T-cell (primary cell): ENCODE measurements at regions not wholly inside any gene's neighbourhood (a gene's known extent, or its start where the extent isn't known, plus 50 kb on each side); places are given as distances from the start of the nearest gene placed in this dataset.
"Not testable (repeated sequence)": the region's sequence is repeated elsewhere in the genome, so short reads cannot be mapped to it uniquely, and the experiment has no call there.

Experiments
- ATAC-seq, 4 experiments: fragments of 200-7000 bp in 3 of 4; fragments of 150-1000 bp in 1 of 4; cut with Tn5 transposase; replicated peaks in 1 of 4; 1 replicate in 3 of 4; 2 replicates in 1 of 4; pipeline ENCODE4 v1.10.0; 2021; ENCODE audit warnings: moderate library complexity in 3 of 4, mild to moderate bottlenecking in 2 of 4, moderate number of reproducible peaks in 1 of 4
- CTCF ChIA-PET, 2 donors: fragments of 300-600 bp; sonication (Branson Sonifier 250); formaldehyde crosslinking; loops; one replicate each; lab custom pipeline; 2022; ENCODE audit warnings: antibody characterized with exemption in 2 of 2; lab: Charles Lee
- POLR2A ChIA-PET, 2 donors: fragments of 300-600 bp; sonication (Branson Sonifier 250); formaldehyde crosslinking; loops; one replicate each; lab custom pipeline; 2022; ENCODE audit warnings: antibody characterized with exemption in 2 of 2; lab: Charles Lee
- DNase-seq, 35 experiments: peaks; one replicate each; pipeline versions ENCODE4 v3.0.0 to v3.0.0-alpha.2; 2013 to 2023
- H3K27ac ChIP-seq: one replicate; pipeline ENCODE4 v1.5.1; 2013; ENCODE audit warnings: low read length
- H3K27me3 ChIP-seq, 2 experiments: replicated peaks in 1 of 2; 1 replicate in 1 of 2; 2 replicates in 1 of 2; pipeline versions ENCODE4 v1.6.1 to v1.7.0; 2013; ENCODE audit warnings: low read length in 1 of 2, mixed read lengths in 1 of 2; ENCODE audit not compliant: control insufficient read depth in 2 of 2, insufficient read depth in 2 of 2; ENCODE audit errors: extremely low read depth in 1 of 2
- H3K36me3 ChIP-seq, 2 donors: 1 replicate in 1 of 2; 2 replicates in 1 of 2; pipeline versions ENCODE4 v1.6.1 to v1.7.0; 2013; ENCODE audit warnings: low read length in 1 of 2; ENCODE audit not compliant: control insufficient read depth in 2 of 2, insufficient read depth in 1 of 2; ENCODE audit errors: extremely low read depth in 1 of 2
- H3K4me1 ChIP-seq, 2 experiments: 1 replicate in 1 of 2; 2 replicates in 1 of 2; pipeline versions ENCODE4 v1.6.1 to v1.7.0; 2013; ENCODE audit warnings: low read length in 2 of 2, mixed read lengths in 1 of 2; ENCODE audit not compliant: insufficient read depth in 2 of 2, control insufficient read depth in 1 of 2; ENCODE audit errors: extremely low read depth in 1 of 2
- H3K4me3 ChIP-seq, 2 donors: 1 replicate in 1 of 2; 2 replicates in 1 of 2; pipeline versions ENCODE4 v1.5.1 to v1.7.0; 2013; ENCODE audit warnings: mild to moderate bottlenecking in 2 of 2, low read length in 1 of 2, moderate library complexity in 1 of 2; ENCODE audit not compliant: control insufficient read depth in 1 of 2; ENCODE audit errors: extremely low read depth in 1 of 2
- H3K9me3 ChIP-seq: 2 replicates; pipeline ENCODE4 v1.7.0; 2013
- H3K27ac Mint-ChIP-seq, 2 donors: one replicate each; pipeline ENCODE4 v1.8.0; 2020 to 2021; ENCODE audit warnings: mild to moderate bottlenecking in 2 of 2, mixed read lengths in 2 of 2
- H3K27me3 Mint-ChIP-seq, 2 donors: one replicate each; pipeline ENCODE4 v1.8.0; 2021 to 2022; ENCODE audit warnings: mixed read lengths in 2 of 2
- H3K36me3 Mint-ChIP-seq: one replicate; pipeline ENCODE4 v1.8.0; 2021; ENCODE audit warnings: mixed read lengths
- H3K4me1 Mint-ChIP-seq, 3 donors: one replicate each; pipeline ENCODE4 v1.8.0; 2020 to 2022; ENCODE audit warnings: mixed read lengths in 3 of 3, mild to moderate bottlenecking in 1 of 3
- H3K4me3 Mint-ChIP-seq, 3 donors: one replicate each; pipeline ENCODE4 v1.8.0; 2020 to 2022; ENCODE audit warnings: mild to moderate bottlenecking in 3 of 3, mixed read lengths in 3 of 3, moderate library complexity in 3 of 3
- H3K9me3 Mint-ChIP-seq, 3 donors: one replicate each; pipeline ENCODE4 v1.8.0; 2020 to 2022; ENCODE audit warnings: mixed read lengths in 3 of 3
- WGBS: methylation state at CpG from one replicate; pipeline ENCODE4 v1.1.5; 2013; ENCODE audit warnings: missing lambda C conversion rate; ENCODE audit not compliant: insufficient coverage; 5-methylcytosine and 5-hydroxymethylcytosine counted together

DNA sequence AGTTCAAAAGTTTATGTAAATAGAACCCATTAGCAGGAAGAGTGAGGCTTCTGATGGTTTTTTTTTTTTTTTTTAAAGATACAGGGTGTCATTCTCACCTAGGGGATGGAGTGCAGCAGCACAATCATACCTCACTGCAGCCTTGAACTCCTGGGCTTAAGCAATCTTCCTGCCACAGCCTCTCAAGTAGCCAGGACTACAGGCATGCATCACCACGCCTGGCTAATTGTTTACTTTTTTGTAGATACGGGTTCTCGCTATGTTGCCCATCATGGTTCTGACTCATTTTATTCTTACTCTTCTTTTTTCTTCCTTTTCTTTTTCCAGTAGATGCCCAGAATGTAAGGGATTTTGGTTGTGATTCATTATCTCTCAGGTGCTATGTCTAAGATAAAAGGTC is 201.1 kb downstream of the NNT start:
- H3K4me3 ChIP-seq, result no peak overlapping the region
- H3K36me3 ChIP-seq, result no peaks in the 10 kb centered on the region
- no peaks in the 10 kb centered on the region for H3K27me3 Mint-ChIP-seq
- H3K4me1 Mint-ChIP-seq, result no peaks in the 10 kb centered on the region
- WGBS, result no CpG with 5 or more reads among the region's 3 CpGs
- H3K9me3 ChIP-seq, result no peaks in the 10 kb centered on the region
- ATAC-seq, result no peak
- no peak overlapping the region for H3K27ac ChIP-seq
- H3K4me3 Mint-ChIP-seq, result no peak overlapping the region
- H3K27me3 ChIP-seq, result no peaks in the 10 kb centered on the region
- H3K36me3 Mint-ChIP-seq, result no peaks in the 10 kb centered on the region
- no peaks in the 10 kb centered on the region for H3K4me1 ChIP-seq
- DNase-seq, result no peak
- peaks cover 3 to 10% (median 6%) of the 10 kb centered on the region in 3 donors for H3K9me3 Mint-ChIP-seq
- ChIA-PET POLR2A (no interaction called here), CTCF (no interaction called here)
- H3K27ac Mint-ChIP-seq, result no peak overlapping the region

DNA sequence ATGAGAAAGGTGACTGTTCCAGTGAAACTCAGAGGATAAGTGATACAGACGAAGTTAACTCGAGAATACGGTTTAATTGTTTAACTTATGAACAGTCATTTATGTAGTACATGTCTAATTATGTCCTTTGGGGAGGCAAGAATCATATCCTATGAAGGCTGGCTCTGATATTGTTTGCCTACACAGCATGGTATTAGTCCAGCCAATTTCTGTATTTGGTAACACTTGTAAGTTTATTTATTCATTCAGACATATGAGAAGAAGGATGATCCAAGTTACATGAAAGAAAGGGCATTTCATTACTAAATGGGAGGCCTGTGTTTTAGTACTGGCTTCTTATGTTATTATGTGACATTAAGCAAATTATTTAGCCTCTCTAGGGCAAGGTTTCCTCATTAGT is 199.7 kb downstream of the NNT start:
- CTCF ChIA-PET, result no interaction called here
- no CpG with 5 or more reads among the region's 3 CpGs for WGBS
- H3K27me3 ChIP-seq, result no peaks in the 10 kb centered on the region
- H3K9me3 Mint-ChIP-seq, result peaks cover under 1 to 6% (median 4%) of the 10 kb centered on the region in 3 donors
- H3K36me3 ChIP-seq, result no peaks in the 10 kb centered on the region
- H3K27ac Mint-ChIP-seq, result no peak overlapping the region
- H3K4me1 ChIP-seq, result no peaks in the 10 kb centered on the region
- no peak overlapping the region for H3K4me3 Mint-ChIP-seq
- POLR2A ChIA-PET, result no interaction called here
- no peak overlapping the region for H3K4me3 ChIP-seq
- no peaks in the 10 kb centered on the region for H3K4me1 Mint-ChIP-seq
- no peaks in the 10 kb centered on the region for H3K27me3 Mint-ChIP-seq
- H3K36me3 Mint-ChIP-seq, result no peaks in the 10 kb centered on the region
- H3K9me3 ChIP-seq, result no peaks in the 10 kb centered on the region
- no peak for DNase-seq
- no peak for ATAC-seq
- no peak overlapping the region for H3K27ac ChIP-seq

DNA sequence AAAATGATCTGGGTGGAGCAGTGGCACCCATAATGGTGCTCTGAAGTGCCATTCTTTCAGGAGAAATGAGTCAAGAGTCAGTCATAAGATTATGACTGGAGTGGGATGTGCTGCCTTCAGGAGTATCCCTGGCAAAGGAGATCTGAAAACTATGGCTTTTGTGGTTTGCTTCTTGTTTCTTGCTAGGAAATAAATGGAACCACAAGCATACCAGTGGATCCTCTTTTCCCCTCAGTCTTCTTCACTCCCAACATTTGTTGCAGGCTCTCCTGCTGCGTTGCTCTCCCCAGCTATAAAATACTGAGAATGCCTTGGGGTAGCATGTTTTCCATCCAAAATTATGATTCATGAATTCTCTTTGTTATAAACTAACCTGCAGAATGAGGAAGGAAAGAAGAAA is 199.1 kb downstream of the NNT start:
- Mint-ChIP-seq H3K9me3 (peaks cover 0 to 6% (median 4%) of the 10 kb centered on the region in 3 donors), H3K4me3 (no peak overlapping the region), H3K36me3 (no peaks in the 10 kb centered on the region), H3K27me3 (no peaks in the 10 kb centered on the region), H3K27ac (no peak overlapping the region), H3K4me1 (no peaks in the 10 kb centered on the region)
- Histone ChIP-seq H3K27ac (no peak overlapping the region), H3K27me3 (no peaks in the 10 kb centered on the region), H3K9me3 (no peaks in the 10 kb centered on the region), H3K36me3 (no peaks in the 10 kb centered on the region), H3K4me3 (no peak overlapping the region), H3K4me1 (no peaks in the 10 kb centered on the region)
- POLR2A ChIA-PET, result no interaction called here
- DNase-seq, result no peak
- no peak for ATAC-seq
- WGBS, result no CpG with 5 or more reads among the region's 1 CpG
- CTCF ChIA-PET, result no interaction called here

DNA sequence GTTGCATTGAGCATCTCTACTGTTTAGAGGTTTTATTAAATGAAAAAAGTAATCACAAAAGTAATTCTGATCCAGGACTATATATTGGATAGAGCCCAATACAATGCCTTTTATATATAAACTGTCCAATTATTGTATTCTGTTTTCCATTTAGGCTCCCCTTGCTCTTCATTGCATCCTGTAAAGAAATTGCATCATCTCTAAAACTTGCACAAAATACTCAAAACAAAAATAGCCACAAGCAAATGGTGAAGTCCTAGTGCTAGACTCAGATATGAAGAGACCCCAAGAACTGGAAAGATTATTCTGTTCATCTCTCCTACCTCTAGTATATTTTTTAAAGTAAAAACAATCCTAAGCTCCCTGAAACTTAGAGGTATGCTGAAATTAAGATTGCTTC is 195.8 kb downstream of the NNT start:
- DNase-seq (no peak), ATAC-seq (no peak)
- Histone ChIP-seq H3K4me3 (no peak overlapping the region), H3K27ac (no peak overlapping the region), H3K4me1 (no peaks in the 10 kb centered on the region), H3K9me3 (no peaks in the 10 kb centered on the region), H3K27me3 (no peaks in the 10 kb centered on the region), H3K36me3 (no peaks in the 10 kb centered on the region)
- no peak overlapping the region for H3K27ac Mint-ChIP-seq
- H3K36me3 Mint-ChIP-seq, result no peaks in the 10 kb centered on the region
- H3K4me1 Mint-ChIP-seq, result no peaks in the 10 kb centered on the region
- no peak overlapping the region for H3K4me3 Mint-ChIP-seq
- H3K27me3 Mint-ChIP-seq, result no peaks in the 10 kb centered on the region
- H3K9me3 Mint-ChIP-seq, result peaks cover 4 to 10% (median 6%) of the 10 kb centered on the region in 3 donors
- ChIA-PET POLR2A (no interaction called here), CTCF (no interaction called here)

- H3K9me3 ChIP-seq, H3K27me3 ChIP-seq, H3K36me3 ChIP-seq, CTCF ChIA-PET, DNase-seq, ATAC-seq, POLR2A ChIA-PET, H3K4me3 Mint-ChIP-seq, H3K36me3 Mint-ChIP-seq, H3K4me1 ChIP-seq, H3K4me1 Mint-ChIP-seq, H3K27me3 Mint-ChIP-seq, H3K27ac ChIP-seq, H3K4me3 ChIP-seq, H3K27ac Mint-ChIP-seq: not testable (repeated sequence)
- 86% methylated on average over 3 of the region's 6 CpGs for WGBS
- H3K9me3 Mint-ChIP-seq, result peaks cover 9 to 17% (median 16%) of the 10 kb centered on the region in 3 donors
These were observed 188.9 kb downstream of the NNT start for GRCh38 chr5:43791880-43792279.

- H3K27ac Mint-ChIP-seq, result no peak overlapping the region
- no peak for ATAC-seq
- POLR2A ChIA-PET, result no interaction called here
These were observed 182.2 kb downstream of the NNT start for GRCh38 chr5:43785198-43785597.

DNA sequence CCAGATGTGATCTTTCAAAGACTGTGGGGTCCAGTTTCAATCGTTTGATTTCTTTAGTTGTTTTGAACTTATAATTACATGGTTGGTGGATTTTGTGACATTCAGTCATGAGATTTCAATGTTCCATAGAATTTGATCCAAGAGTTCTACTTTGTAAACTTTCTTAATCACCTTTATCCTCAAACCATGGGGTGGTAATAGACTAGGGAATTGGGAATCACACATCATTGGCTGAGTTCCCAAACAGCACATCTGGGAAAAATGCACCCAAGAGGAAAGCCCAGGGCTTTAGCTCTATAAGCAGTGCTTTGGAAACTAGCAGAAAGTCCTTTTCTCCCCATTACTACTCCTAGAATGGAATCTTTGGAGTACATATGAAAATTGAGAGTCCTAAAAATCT is 177.6 kb downstream of the NNT start:
- Histone ChIP-seq H3K4me1 (no peaks in the 10 kb centered on the region), H3K4me3 (no peak overlapping the region), H3K27me3 (no peaks in the 10 kb centered on the region), H3K9me3 (no peaks in the 10 kb centered on the region), H3K36me3 (no peaks in the 10 kb centered on the region), H3K27ac (no peak overlapping the region)
- no peaks in the 10 kb centered on the region for H3K36me3 Mint-ChIP-seq
- CTCF ChIA-PET, result no interaction called here
- H3K27ac Mint-ChIP-seq, result no peak overlapping the region
- ATAC-seq, result no peak
- peaks cover 0 to under 1% of the 10 kb centered on the region in 2 donors for H3K27me3 Mint-ChIP-seq
- H3K9me3 Mint-ChIP-seq, result no peaks in the 10 kb centered on the region
- POLR2A ChIA-PET, result no interaction called here
- DNase-seq, result no peak
- no peaks in the 10 kb centered on the region for H3K4me1 Mint-ChIP-seq
- H3K4me3 Mint-ChIP-seq, result no peak overlapping the region
- no CpG with 5 or more reads among the region's 1 CpG for WGBS

More at GRCh38 chr5:43785198-43785597, 182.2 kb downstream of the NNT start:
- no peak overlapping the region for H3K27ac ChIP-seq
- Mint-ChIP-seq H3K9me3 (peaks cover 5 to 14% (median 7%) of the 10 kb centered on the region in 3 donors), H3K27me3 (peaks cover 0 to 3% of the 10 kb centered on the region in 2 donors), H3K4me1 (no peaks in the 10 kb centered on the region), H3K4me3 (no peak overlapping the region), H3K36me3 (no peaks in the 10 kb centered on the region)
- no peak for DNase-seq
- peaks cover 0 to 5% of the 10 kb centered on the region in 2 experiments for H3K27me3 ChIP-seq
- H3K36me3 ChIP-seq, result no peaks in the 10 kb centered on the region
- no peak overlapping the region for H3K4me3 ChIP-seq
- H3K4me1 ChIP-seq, result no peaks in the 10 kb centered on the region
- H3K9me3 ChIP-seq, result no peaks in the 10 kb centered on the region
- WGBS, result 100% methylated on average over 1 of the region's 3 CpGs
- CTCF ChIA-PET, result no interaction called here
